Psoas muscle (tissue), 7 donors: ENCODE measurements at regions not wholly inside any gene's neighbourhood (a gene's known extent, or its start where the extent isn't known, plus 50 kb on each side); places are given as distances from the start of the nearest gene placed in this dataset.

Source experiments
- ATAC-seq, 4 donors: fragments of 200-7000 bp; cut with Tn5 transposase; one replicate each; pipeline ENCODE4 v1.9.1; 2020; ENCODE audit warnings: moderate library complexity in 3 of 4, mild to moderate bottlenecking in 2 of 4
- DNase-seq, 2 donors: peaks; one replicate each; pipeline ENCODE4 v3.0.0-alpha.2; 2020
- H3K27ac ChIP-seq: fragments of 200-600 bp; one replicate; pipeline ENCODE4 v1.8.0; 2022
- H3K27me3 ChIP-seq, 3 donors: fragments of 200-600 bp in 1 of 3; one replicate each; pipeline versions ENCODE4 v1.6.1 to v1.8.0; 2013 to 2022; ENCODE audit warnings: low read length in 2 of 3, mild to moderate bottlenecking in 2 of 3, moderate library complexity in 1 of 3; ENCODE audit not compliant: insufficient read depth in 3 of 3
- H3K36me3 ChIP-seq, 2 donors: fragments of 200-600 bp in 1 of 2; one replicate each; pipeline versions ENCODE4 v1.6.1 to v1.8.0; 2013 to 2022; ENCODE audit warnings: low read depth in 1 of 2, mild to moderate bottlenecking in 1 of 2, moderate library complexity in 1 of 2; ENCODE audit not compliant: insufficient read depth in 1 of 2
- H3K4me1 ChIP-seq: fragments of 200-600 bp; one replicate; pipeline ENCODE4 v1.8.0; 2022
- H3K4me3 ChIP-seq: fragments of 200-600 bp; one replicate; pipeline ENCODE4 v1.8.0; 2022; ENCODE audit warnings: mild to moderate bottlenecking
- H3K9me3 ChIP-seq: fragments of 200-600 bp; one replicate; pipeline ENCODE4 v1.8.0; 2022
- WGBS, 3 donors: extraction: QIAGEN DNeasy Blood & Tissue Kit; methylation state at CpG; one replicate each; pipeline versions ENCODE4 v1.1.6 to v1.1.7; 2013; 5-methylcytosine and 5-hydroxymethylcytosine counted together
- intact Hi-C, 2 donors: fragments of 100-400 bp; cut with DNase I; formaldehyde crosslinking; loops; one replicate each; pipeline versions ENCODE4 v1.11.0 to v1.14.2; 2022
- TF ChIP-seq, protein P1 (sequence below): fragments of 200-600 bp; IDR thresholded peaks from one replicate; pipeline ENCODE4 v1.8.0; 2022; ENCODE audit warnings: antibody characterized with exemption
- donor health status: healthy with polysubstance abuse.
- donor health status: DM: no; HTN: no; CAD: no; lungs with moderate emphysema.
- donor health status: Bipolar disorder and iron deficiency.
- donor health status: healthy.
- donor health status: DM: yes; HTN: yes; CAD: no.
- donor health status: DM: no; HTN: no; CAD: no.
- donor health status: DM: yes; HTN: yes; CAD: no.

DNA sequence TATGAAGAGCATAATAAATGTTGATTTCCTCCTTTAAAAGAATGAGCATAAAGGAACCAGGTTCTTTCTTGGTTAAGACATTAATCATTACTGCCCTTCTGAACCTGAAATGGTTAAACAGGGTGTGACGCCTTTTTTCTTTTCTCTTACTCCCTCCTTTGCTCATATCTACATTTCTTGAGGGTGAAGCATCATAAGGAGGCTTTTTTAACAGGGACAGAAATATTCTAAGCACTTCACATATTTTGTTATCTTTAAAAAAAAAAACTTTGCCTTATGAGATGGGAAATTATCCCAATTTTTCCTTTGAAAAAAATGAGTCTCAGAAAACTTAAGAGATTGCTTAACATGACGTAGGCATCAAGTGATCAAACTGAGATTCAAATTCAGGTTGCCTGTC lies 1036.3 kb upstream of the TENM4 start:
- Histone ChIP-seq H3K27ac (no peak overlapping the region), H3K27me3 (no peaks in the 10 kb centered on the region), H3K4me1 (no peaks in the 10 kb centered on the region), H3K4me3 (no peak overlapping the region), H3K36me3 (no peaks in the 10 kb centered on the region), H3K9me3 (no peaks in the 10 kb centered on the region)
- DNase-seq (no peak), ATAC-seq (no peak)
- TF ChIP-seq, protein P1, sequence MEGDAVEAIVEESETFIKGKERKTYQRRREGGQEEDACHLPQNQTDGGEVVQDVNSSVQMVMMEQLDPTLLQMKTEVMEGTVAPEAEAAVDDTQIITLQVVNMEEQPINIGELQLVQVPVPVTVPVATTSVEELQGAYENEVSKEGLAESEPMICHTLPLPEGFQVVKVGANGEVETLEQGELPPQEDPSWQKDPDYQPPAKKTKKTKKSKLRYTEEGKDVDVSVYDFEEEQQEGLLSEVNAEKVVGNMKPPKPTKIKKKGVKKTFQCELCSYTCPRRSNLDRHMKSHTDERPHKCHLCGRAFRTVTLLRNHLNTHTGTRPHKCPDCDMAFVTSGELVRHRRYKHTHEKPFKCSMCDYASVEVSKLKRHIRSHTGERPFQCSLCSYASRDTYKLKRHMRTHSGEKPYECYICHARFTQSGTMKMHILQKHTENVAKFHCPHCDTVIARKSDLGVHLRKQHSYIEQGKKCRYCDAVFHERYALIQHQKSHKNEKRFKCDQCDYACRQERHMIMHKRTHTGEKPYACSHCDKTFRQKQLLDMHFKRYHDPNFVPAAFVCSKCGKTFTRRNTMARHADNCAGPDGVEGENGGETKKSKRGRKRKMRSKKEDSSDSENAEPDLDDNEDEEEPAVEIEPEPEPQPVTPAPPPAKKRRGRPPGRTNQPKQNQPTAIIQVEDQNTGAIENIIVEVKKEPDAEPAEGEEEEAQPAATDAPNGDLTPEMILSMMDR: no peak
- intact Hi-C loops: no loop called here
- WGBS, 3 donors: 55 to 75% (median 67%) methylated on average over 2 of the region's 2 CpGs

DNA sequence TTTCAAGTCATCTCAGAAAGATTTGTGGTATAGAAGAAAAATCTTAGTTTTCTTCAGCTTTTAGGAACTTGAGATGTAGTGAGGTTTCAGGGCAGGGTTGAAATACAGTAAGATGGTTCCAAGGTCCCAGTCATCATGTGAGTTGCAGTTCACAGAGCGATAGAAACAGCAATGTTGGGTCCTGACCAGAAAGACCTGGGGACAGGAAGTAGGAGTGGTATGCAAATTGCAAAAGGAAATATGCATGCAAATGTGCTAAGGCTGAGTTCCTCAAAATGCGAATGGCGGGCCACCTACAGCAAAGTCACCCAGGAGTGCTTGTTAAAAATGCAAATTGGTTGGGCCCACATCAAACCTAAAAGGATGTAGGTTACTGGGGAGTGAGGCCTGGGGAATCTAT lies 1032.7 kb upstream of the TENM4 start:
- intact Hi-C loops: no loop called here
- H3K4me3 ChIP-seq: no peak overlapping the region
- no peaks in the 10 kb centered on the region for H3K9me3 ChIP-seq
- no peaks in the 10 kb centered on the region for H3K27me3 ChIP-seq
- no peaks in the 10 kb centered on the region for H3K36me3 ChIP-seq
- WGBS, 3 donors: 79 to 96% (median 82%) methylated on average over 3 of the region's 3 CpGs
- no peak overlapping the region for H3K27ac ChIP-seq
- TF ChIP-seq, protein P1: no peak
- H3K4me1 ChIP-seq: no peaks in the 10 kb centered on the region
- ATAC-seq: no peak
- no peak for DNase-seq

DNA sequence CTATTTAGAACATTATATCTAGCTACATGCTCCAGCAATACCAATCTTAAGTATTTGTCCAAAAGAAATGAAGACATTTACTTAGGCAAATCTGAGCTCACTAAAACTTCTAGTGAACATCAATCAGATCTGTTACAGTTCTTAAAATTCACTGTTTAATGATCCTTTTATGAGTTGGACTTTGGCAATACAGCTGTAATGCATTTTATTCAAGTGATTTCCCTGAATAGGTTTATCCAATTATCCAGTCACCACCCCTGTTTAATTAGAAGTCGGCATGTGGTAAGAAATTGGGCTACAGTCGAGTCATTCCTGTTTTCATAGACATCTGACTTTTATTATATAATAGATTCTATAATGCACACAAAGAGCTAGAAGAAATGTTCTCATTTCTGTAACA lies 1029.0 kb upstream of the TENM4 start:
- Histone ChIP-seq H3K4me1 (no peaks in the 10 kb centered on the region), H3K36me3 (no peaks in the 10 kb centered on the region), H3K27me3 (no peaks in the 10 kb centered on the region), H3K9me3 (no peaks in the 10 kb centered on the region), H3K27ac (no peak overlapping the region), H3K4me3 (no peak overlapping the region)
- ATAC-seq: no peak
- no peak for DNase-seq
- intact Hi-C loops: no loop called here
- TF ChIP-seq, protein P1: no peak
- 57 to 68% (median 64%) methylated on average over 2 of the region's 2 CpGs for WGBS, 3 donors

DNA sequence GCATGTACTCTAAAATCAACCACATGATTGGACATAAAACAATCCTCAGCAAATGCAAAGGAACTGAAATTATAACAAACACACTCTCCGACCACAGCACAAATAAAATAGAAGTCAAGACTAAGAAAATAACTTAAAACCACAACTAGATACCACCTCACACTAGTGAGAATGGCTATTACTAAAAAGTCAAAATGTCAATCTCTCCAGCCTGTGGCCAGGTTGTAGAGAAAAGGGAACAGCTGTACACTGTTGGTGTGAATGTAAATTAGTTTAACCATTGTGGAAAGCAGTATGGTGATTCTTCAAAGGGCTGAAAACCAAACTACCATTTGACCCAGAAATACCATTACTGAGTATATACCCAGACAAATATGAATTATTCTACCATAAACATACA lies 1025.7 kb upstream of the TENM4 start:
- Histone ChIP-seq H3K9me3 (no peaks in the 10 kb centered on the region), H3K27ac (no peak overlapping the region), H3K36me3 (no peaks in the 10 kb centered on the region), H3K4me1 (no peaks in the 10 kb centered on the region), H3K27me3 (no peaks in the 10 kb centered on the region), H3K4me3 (no peak overlapping the region)
- TF ChIP-seq, protein P1: no peak
- ATAC-seq: no peak
- intact Hi-C loops: no loop called here
- WGBS, 3 donors: 85 to 97% (median 95%) methylated on average over 1 of the region's 1 CpG
- DNase-seq: no peak

DNA sequence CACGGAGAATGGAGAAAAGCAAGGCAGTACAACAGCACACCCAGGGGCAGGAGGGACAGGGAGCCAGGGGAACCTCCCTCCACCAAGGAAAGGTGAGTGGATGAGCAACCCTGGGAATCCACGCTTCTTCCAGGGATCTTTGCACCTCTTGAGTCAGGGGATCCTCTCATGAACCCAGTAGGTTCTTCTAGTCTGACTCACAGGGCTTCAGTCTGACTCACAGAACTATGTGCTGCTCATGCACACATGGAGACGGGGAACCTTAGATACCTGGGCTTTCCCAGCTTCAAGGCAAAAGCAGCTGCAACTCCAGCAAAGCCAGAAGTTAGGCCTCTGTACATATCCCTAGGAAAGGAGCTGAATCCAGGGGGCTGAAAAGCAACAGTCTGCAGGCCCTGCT lies 1021.4 kb upstream of the TENM4 start:
- WGBS, 3 donors: 83 to 90% (median 84%) methylated on average over 3 of the region's 3 CpGs
- DNase-seq: no peak
- intact Hi-C loops: no loop called here

More for the DNA sequence above, 1021.4 kb upstream of the TENM4 start:
- no peaks in the 10 kb centered on the region for H3K36me3 ChIP-seq
- ATAC-seq: no peak
- no peak overlapping the region for H3K4me3 ChIP-seq
- TF ChIP-seq, protein P1: no peak
- no peaks in the 10 kb centered on the region for H3K9me3 ChIP-seq
- no peaks in the 10 kb centered on the region for H3K27me3 ChIP-seq
- H3K4me1 ChIP-seq: no peaks in the 10 kb centered on the region
- no peak overlapping the region for H3K27ac ChIP-seq
